Nucleus accumbens (tissue), 56 donors: ENCODE measurements at regions not wholly inside any gene's neighbourhood (a gene's known extent, or its start where the extent isn't known, plus 50 kb on each side); places are given as distances from the start of the nearest gene placed in this dataset.
"Not testable (repeated sequence)": the region's sequence is repeated elsewhere in the genome, so short reads cannot be mapped to it uniquely, and the experiment has no call there.

Experiments used
- DNase-seq, 56 donors: peaks; one replicate each; lab custom pipeline; 2025; lab: John Stamatoyannopoulos, UW

DNA sequence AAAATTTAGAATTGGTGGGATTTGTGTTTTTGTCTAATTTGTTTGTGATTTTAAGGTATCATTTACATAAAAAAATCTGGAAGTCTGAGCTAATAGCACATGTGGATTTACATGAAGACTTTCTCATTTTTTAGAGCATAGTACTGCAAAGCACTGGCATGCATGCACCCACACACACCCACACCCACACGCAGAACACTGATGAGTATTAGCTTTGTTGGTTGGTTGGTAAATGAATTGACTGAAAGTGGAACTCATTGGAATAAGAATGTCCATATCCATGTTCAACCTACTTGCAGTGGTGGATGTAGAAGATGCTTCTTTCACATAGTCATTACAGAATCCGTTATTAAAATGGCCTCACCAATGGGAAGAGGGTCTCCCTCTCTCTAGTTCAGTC is 475.8 kb downstream of the PLCL1 start:
- peak in 12 of 56 donors; percentile 7 to 61 (median 26) for DNase-seq

DNA sequence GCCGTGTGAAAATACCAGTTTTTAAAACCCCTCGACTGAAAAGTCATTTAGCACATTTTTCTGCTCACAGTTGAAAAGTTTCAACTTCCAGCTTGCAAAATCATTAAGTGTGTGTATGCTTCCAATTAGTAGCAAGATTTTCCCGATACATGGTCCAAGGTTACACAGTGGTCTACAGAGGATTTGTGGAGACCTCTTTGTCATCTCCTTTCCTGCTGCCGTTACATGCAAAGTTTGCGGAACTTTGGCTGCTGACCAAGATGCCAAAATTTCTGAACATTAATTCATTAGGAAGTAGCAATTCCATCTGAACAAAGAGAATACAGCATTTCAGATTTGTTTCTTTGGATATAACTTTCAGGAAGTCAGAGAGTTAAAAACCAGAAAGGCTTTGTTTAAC is 474.6 kb downstream of the PLCL1 start:
- no peak for DNase-seq

DNA sequence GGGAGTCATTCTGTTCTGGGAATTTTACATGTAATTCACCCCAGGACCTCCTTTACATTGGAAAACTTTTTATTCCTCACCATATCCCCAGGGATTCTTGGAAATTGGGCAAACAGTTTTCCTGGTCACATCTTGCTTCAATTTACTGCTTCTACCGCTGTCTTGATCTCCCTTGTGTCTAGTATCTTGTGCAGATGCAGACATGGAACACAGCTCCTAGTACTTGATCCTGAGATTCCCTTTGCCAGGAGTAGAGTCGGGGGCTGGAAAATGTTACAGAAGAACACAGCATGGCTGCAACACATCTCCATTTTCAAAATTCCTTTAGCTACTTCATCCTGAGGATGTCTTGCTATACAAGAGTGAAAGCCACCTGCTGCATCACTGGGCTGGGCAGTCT is 472.8 kb downstream of the PLCL1 start:
- no peak for DNase-seq

DNA sequence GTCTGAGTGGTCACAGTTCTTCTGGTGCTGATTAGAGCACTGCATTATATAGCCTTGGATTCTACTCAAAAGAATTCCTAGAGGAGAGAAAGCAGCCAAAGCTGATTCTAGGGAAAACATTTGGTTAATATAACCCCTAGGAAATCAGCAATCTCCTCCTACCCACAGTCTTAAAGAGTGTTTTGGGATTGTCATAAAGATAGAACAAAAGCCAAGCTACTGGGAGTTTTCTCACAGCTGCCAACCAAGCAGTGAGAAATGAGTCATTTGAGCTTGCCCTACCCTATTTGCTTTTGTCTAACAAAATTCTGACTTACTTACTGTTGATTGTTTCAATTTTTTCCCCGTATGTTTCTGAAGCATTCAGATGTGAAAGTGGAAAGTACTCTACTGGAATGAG is 469.3 kb downstream of the PLCL1 start:
- peak in 4 of 56 donors; percentile 6 to 38 (median 20) for DNase-seq

DNA sequence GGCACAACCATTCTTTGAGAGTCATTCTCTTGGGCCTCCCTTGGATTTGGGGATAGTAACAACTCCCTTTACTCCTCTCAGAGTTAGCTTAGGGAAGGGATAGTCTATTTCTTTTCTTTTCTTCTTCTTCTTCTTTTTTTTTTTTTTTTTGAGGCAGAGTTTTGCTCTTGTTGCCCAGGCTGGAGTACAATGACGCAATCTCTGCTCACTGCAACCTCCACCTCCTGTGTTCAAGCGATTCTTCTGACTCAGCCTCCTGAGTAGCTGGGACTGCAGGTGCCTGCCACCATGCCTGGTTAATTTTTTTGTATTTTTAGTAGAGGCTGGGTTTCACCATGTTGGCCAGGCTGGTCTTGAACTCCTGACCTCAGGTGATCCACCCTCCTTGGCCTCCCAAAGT is 465.8 kb downstream of the PLCL1 start:
- not testable (repeated sequence) for DNase-seq

DNA sequence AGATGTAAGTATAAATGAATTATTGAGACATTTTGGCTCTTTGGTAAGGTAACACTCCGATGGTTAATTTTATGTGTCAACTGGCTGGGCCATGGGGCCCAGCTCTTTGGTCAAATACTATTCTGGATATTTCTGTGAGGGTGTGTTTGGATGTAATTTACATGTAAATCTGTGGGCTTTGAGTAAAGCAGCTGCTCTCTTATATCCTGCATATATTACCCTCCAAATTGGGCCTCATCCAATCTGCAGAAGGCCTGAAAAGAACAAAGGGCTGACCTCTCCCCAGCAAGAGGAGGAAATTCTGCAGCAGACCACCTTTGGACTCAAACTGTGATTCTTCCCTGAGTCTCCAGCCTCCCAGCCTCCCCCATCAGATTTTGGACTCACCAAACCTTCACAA is 464.1 kb downstream of the PLCL1 start:
- DNase-seq = no peak

DNA sequence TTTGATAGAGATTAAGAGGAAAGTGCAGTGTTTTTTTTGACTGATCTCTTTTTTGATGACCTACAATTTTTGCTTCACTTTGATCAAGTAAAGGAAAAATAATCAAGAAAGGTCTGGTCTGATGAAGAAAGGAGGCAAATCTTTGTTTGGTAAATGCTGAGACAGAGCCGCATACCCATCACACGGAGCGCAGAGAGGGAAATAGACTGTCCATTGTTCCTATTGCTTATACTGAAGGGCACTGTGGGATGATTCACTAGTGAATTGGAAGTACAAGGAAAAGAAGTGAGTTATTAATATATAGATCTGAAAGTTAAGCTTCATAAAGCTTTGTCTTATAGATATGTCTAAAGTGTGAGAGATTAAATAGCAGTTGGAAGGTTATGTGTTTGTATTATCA is 455.1 kb downstream of the PLCL1 start:
- DNase-seq = no peak

DNA sequence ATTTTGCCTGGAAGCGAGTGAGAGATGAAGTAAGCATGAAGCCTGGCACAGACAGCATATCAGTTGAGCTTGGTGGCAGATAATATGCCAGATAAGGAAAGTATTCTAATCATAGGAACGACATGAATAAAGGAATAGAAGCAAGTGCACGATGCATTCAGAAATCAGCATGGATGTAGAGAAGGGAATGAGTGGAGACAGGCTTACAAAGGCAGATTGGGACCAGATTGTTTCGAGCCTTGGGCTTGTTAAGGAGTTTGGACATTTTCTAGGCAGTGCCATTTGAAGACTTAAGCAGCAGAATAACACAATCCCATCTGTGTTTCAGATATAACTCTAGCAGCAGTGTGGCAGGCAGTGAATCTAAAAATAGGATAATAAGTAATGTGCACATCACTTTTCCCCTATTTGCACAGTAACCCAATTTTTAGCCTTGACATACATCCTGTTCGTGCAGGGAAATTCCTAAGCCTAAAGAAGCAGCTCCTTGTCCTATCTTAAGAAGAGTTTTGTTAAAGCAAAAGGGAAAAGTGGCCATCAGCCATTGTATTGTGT is 450.2 kb downstream of the PLCL1 start:
- no peak for DNase-seq

DNA sequence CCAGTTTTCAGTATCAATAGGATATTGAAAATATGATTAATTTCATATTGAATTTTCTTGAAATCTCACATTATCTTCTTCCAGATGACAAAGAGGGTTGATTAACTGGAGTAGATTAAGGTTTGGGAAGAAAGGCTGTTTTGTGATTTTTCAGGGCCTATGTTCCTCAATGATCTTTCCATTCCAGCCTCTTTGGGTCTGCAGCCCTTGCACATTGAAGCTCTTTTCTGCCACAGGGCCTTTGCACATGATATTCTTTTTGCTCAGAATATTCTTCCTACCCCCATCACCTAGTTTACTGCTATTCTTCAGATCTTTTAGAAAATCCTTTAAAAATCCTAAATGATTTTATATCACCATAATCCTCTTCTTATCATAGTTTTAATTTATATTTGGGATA is 449.6 kb downstream of the PLCL1 start:
- DNase-seq = no peak

DNA sequence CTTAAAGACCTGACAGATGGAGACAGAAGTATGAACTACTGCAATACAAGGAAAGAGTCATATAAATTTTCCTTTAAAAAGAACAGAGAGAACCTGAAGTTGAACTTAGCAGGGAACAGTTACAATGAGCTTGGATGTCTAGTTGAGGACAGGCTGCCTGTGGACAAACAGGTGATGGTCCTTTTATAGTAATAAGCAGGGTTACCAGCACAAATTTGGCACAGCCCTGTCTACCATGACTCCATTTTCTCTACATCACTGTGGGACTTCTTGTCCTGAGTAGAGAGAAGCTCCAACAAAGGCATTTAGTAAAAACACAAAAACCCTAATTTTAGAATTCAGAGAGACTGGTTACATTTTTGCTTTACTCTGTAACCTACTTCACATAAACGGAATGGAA is 448.1 kb downstream of the PLCL1 start:
- no peak for DNase-seq

DNA sequence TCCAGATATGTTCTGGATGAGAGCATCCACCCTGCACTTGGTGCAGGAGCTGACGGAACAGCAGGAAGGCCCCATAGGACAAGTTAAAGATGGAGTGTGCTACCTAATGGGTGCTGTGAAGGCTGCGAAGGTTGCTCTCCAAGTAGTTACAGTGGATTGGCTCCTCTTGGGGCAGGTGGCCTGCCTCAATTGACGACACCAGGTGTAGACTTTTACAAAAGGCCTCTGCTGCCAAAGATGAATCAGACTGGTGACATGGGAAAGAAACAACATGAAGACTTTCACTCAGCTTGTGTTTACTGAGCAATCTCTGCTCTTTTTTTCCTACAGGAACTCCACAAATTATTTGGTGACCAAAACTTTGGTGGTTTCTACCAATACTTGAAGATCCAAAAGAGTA is 437.7 kb downstream of the PLCL1 start:
- DNase-seq = no peak

DNA sequence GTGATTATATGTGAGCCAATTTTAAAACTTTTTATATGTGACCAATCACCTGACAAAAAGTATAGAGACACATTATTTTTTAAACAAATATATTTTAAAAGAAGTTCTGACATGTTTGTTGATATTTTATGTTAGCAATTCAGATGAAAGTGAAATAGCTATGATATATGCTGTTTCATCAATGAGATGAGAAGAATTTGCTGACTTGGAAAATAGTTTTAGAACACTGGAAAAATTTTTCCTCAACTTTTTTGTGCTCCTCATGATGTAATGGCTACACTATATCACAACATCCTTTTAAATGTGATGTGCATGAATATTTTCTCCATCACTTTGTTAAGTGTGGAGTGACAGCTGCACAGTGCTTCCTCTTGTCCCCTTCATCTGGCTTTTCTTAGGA is 434.0 kb downstream of the PLCL1 start:
- no peak for DNase-seq

DNA sequence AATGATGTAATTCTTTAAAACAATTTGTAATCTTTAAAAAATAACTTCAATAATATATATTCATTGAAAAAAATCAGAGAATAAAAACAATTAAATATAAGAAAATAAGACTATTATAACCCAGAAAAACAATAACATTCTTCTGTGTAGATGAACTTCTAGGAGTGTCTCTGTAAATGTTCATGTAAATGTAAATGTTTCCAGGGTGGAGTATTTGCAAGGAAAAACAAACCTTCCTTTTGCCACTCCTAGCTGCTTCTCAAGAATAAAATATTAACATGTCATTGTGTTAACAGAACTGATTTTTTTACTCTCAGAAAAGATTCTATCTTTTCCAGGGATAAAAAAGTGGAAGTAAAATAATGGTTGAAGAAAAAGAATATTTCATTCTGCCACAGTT is 431.9 kb downstream of the PLCL1 start:
- no peak for DNase-seq

DNA sequence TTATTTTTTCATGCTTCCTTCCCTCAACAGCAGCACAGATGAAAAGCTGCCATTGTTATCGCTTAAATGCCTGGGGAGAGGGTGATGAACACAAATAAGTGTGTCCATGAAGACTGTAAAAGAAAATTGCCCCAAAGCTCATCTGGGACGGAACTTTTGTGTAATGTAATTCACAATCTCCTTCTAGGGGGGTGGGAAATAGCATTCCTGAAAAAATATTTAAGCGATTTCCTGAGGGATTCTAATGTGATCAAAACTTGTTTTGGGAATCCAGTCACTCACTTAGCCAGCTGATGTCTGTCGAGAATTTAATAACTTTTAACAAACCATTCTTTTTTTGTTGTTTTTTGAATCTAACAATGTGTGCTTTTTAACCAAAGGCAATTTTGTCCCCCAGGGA is 427.9 kb downstream of the PLCL1 start:
- DNase-seq = no peak

DNA sequence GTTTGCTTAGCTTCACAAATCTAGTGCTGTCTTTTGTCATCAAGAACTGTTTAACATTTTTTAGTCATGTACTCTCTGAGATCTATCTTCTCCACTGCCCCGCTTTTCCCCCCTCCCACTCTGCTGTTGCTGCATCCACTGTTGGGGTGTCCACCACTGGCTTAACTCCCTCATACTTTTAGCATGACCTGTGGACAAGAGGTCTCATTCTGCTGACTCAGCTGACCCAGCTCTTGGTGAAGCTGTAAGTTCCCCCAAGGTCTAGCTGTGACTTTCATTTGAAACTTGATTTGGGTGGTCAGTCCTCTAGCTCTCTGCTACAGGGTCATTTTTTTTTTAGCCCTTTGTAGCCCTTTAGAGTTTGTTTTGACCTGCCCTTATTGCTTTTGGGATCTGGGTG is 427.2 kb downstream of the PLCL1 start:
- DNase-seq = no peak

DNA sequence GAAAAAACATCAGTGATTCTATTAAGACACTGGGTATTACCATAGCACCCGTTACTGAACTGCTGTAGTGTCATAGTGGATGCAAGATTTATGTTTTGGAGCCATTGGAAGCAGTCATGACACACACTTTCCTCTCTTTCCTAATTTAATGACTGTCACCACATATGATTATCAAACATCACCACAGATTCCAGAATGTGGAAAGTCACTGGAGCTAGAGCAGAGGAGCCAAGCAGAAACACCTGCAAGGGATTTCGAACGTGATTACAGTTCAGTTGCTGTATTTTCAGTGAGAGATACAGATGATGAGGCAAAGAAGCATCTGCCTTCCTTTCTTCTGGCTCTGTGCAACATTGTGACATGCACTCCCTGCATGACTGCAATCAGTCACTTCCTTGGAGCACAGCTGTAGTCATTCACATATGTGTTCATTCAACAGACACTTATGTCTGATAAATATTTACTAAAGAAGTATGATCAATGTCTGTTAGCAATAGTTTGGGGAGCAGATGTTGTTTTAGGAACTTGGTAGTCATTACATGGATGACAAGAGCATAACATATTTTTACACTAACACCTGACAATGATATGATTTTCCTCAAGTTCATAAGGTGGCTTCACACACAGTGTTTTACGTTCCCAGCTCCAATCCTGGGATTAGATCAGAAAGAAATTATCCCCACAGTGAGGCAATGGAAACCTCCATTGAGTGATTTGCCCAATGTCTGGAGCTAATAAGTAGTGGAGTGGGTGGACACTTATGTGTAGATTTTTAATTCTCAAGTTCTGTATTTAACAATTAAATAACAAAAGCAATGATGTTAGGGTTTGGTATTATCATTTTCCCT is 416.6 kb downstream of the PLCL1 start:
- DNase-seq = no peak

DNA sequence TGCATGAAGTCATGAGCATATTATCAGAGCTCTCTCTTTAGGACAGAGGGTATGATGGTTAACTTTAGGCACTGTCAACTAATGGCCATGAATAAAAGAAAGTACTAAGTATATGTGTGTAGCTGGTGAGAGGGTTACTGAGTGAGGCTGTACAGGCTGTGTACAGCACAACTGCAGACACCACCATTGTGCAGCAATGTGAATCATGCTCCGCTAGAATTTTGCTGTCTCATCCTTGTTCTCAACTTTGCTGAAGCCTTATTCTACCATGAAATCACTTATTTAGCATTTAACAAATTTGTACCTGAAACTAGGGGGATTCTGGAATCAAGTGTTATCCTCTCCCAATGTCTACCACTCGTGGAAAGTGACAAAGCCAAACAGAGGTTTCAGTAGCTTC is 414.9 kb downstream of the PLCL1 start:
- no peak for DNase-seq

DNA sequence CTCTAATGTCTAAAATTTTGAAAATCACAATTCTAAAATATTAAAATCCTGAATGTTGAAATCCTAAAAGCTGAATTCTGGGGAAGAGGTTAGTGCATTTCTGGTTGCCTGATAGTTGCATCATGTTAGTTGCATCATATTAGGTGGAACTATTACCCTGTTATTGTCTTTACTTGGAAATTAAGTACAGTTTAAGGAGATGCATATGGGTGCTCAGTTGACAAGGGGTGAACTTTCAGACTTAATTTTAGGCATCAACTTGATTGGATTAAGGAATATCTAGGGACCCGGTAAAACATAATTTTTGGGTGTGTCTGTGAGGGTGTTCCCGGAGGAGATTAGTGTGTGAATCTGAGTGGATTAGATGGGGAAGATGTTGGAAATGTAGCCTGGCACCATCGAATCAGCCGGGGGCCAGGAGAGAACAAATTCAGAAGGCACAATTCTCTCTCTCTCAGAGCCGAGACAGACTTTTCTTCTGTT is 409.8 kb downstream of the PLCL1 start:
- DNase-seq = no peak

DNA sequence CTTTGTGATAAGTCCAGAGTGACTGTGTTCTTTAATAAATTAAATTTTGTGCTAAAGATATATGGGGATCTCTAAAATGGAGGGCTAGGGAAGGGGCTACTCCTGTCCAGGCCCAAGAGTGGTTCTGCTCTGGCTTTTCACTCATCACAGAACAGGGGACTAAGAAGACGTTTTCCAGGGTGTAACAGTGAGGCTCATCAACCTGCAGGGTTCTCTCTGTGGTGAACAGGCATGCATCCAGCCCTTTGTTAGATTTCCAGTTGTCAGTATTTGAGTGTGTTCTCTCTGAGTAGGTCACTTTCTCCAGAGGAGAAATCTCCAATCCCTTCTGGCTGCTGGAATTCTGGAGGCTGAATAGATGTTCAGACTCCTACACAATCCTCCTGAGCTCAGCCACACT is 408.9 kb downstream of the PLCL1 start:
- no peak for DNase-seq

DNA sequence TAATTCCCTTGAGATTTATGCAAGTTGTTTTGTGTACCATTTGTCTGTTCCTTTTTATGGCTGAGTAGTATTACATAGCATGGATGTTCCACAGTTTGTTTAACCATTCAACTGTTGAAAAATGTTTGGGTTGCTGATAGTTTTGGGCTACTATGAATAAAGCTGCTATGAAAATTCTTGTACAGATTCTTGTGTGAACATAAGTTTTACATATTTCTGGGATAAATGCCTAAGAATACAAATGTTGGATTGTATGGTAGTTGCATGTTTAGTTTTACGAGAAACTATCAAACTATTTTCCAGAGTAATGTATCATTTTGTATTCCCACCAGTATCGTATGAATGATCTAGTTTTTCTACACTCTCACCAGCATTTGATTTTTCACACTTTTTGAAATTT is 407.3 kb downstream of the PLCL1 start:
- no peak for DNase-seq

DNA sequence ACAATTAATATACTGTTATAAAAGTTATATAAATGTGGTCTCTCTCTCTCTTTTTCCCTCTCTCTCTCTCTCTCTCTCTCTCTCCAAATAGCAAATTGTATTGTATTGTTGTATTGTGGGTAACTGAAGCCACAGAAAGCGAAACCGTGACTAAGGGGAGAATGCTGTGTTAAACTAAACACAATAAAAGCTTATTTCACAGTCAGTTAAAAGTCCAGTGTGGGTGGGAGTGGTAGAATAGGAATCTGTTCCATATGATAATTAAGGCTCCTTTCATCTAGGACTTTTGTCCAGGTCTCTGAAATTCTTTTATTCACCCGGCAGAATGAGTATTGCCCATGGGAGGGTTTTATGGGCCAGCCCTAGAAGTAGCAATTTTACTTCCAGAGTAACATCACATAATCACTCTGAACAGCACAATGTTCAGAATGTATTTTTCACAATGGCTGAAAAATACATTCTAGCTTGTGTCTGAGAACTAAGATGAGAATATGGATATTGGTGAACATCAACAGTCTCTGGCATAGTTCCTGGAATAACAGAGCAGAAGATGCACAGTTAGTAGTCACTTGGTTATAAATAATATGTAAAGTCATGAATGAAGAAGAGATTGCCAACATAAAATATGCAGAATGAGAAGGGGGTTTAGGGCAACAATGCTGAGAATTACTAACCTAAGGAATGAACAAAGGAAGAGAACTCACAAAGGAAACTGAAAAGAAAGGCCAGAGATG is 399.1 kb downstream of the PLCL1 start:
- DNase-seq = no peak
